ENCODE measurements at regions not wholly inside any gene's neighbourhood (a gene's known extent, or its start where the extent isn't known, plus 50 kb on each side); places are given as distances from the start of the nearest gene placed in this dataset.

DNA sequence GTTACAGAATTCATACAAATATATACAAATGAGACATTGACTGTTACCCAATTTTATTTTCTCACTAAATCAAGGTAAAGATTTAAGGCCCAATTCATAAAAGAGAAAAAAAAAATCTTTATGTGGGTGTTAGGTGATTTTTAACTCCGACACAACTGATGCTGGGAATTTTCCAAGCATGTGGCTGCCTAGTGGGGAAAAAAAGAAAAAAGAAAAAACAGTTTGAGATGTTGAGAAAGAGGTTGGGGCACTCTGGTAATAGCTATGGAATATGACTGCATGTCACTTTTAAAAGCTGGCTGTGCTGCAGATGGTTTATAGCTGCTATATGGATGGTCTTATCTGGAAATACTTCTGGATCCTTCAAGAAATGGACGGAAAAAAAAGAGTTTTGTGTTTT lies 739.9 kb upstream of the SOX9 start:
- TF ChIP-seq POLR2AphosphoS5 (IDR thresholded peaks at IDR 0.05; ENCODE audit: borderline replicate concordance, low read depth, low read length): no peak
- TF ChIP-seq EZH2 (IDR thresholded peaks at IDR 0.05): no peak
